IMR-90 (cell line): ENCODE measurements at regions not wholly inside any gene's neighbourhood (a gene's known extent, or its start where the extent isn't known, plus 50 kb on each side); places are given as distances from the start of the nearest gene placed in this dataset.

ENCODE experiments used
- ATAC-seq: fragments of 200-7000 bp; cut with Tn5 transposase; 2 replicates; pipeline ENCODE4 v1.9.1; 2020; ENCODE audit warnings: low read depth, mild to moderate bottlenecking, moderate library complexity
- BruUV-seq: library from RNA; stranded (reverse); fragments of 400-500 nt; replicated peaks from 2 replicates; lab custom pipeline; 2021; lab: Mats Ljungman, UMichigan
- CTCF ChIA-PET: fragments of 300-600 bp; formaldehyde crosslinking; extraction: SDS; loops from one replicate; lab custom pipeline; 2021; ENCODE audit warnings: antibody characterized with exemption; lab: Yijun Ruan, JAX
- POLR2A ChIA-PET: fragments of 300-600 bp; sonication (Branson Sonifier 250); formaldehyde crosslinking; loops from one replicate; lab custom pipeline; 2022; ENCODE audit warnings: antibody characterized with exemption; ENCODE audit not compliant: unreplicated experiment; lab: Charles Lee
- DNase-seq: peaks from one replicate; pipeline ENCODE4 v3.0.0; 2013
- H2AFZ ChIP-seq: replicated peaks from 2 replicates; pipeline ENCODE3; 2013; ENCODE audit warnings: low read length, mild to moderate bottlenecking; ENCODE audit not compliant: poor library complexity
- H2AK5ac ChIP-seq: 2 replicates; pipeline ENCODE4 v1.6.1; 2013; ENCODE audit warnings: low read depth, low read length, inconsistent platforms
- H2AK9ac ChIP-seq: replicated peaks from 2 replicates; pipeline ENCODE3; 2013; ENCODE audit warnings: mild to moderate bottlenecking, low read depth, low read length, moderate library complexity; ENCODE audit not compliant: poor library complexity
- H2BK120ac ChIP-seq: 2 replicates; pipeline ENCODE4 v1.6.1; 2013; ENCODE audit warnings: low read depth, low read length, inconsistent platforms
- H2BK15ac ChIP-seq: 3 replicates; pipeline ENCODE4 v1.6.1; 2013; ENCODE audit warnings: low read depth, low read length, inconsistent platforms
- H2BK20ac ChIP-seq: 2 replicates; pipeline ENCODE4 v1.6.1; 2013; ENCODE audit warnings: low read depth, mild to moderate bottlenecking, inconsistent platforms, low read length, moderate library complexity
- H2BK5ac ChIP-seq: 2 replicates; pipeline ENCODE4 v1.6.1; 2013; ENCODE audit warnings: mild to moderate bottlenecking, low read depth, low read length, inconsistent platforms; ENCODE audit not compliant: poor library complexity, severe bottlenecking
- H3K14ac ChIP-seq: replicated peaks from 2 replicates; pipeline ENCODE4 v1.6.1; 2013; ENCODE audit warnings: low read depth, low read length, inconsistent platforms
- H3K18ac ChIP-seq: 2 replicates; pipeline ENCODE4 v1.6.1; 2013; ENCODE audit warnings: low read depth, low read length, control low read depth
- H3K23ac ChIP-seq: 2 replicates; pipeline ENCODE4 v1.6.1; 2013; ENCODE audit warnings: low read depth, low read length, inconsistent platforms
- H3K27ac ChIP-seq: 2 replicates; pipeline ENCODE4 v1.5.1; 2013; ENCODE audit warnings: mild to moderate bottlenecking, control low read depth, low read length; ENCODE audit not compliant: insufficient read depth
- H3K27me3 ChIP-seq: 2 replicates; pipeline ENCODE4 v1.6.1; 2013; ENCODE audit warnings: low read length; ENCODE audit not compliant: control insufficient read depth, insufficient read depth
- H3K36me3 ChIP-seq: 2 replicates; pipeline ENCODE4 v1.6.1; 2013; ENCODE audit warnings: low read length, mixed read lengths; ENCODE audit not compliant: control insufficient read depth, insufficient read depth
- H3K4ac ChIP-seq: 2 replicates; pipeline ENCODE4 v1.6.1; 2013; ENCODE audit warnings: low read depth, low read length, inconsistent platforms
- H3K4me1 ChIP-seq: 2 replicates; pipeline ENCODE4 v1.6.1; 2013; ENCODE audit warnings: low read length, mixed read lengths; ENCODE audit not compliant: control insufficient read depth, insufficient read depth
- H3K4me2 ChIP-seq: 2 replicates; pipeline ENCODE4 v1.6.1; 2013; ENCODE audit warnings: low read depth, mild to moderate bottlenecking, control low read depth, low read length, moderate library complexity
- H3K4me3 ChIP-seq: 2 replicates; pipeline ENCODE4 v1.5.1; 2013; ENCODE audit warnings: low read depth, mild to moderate bottlenecking, control low read depth, low read length, moderate library complexity; ENCODE audit not compliant: insufficient read depth
- H3K56ac ChIP-seq: 2 replicates; pipeline ENCODE4 v1.6.1; 2013; ENCODE audit warnings: low read length, inconsistent platforms; ENCODE audit not compliant: insufficient read depth; ENCODE audit errors: extremely low read depth
- H3K79me1 ChIP-seq, 2 experiments: 2 replicates each; pipeline ENCODE4 v1.6.1; 2013; ENCODE audit warnings: low read length in 2 of 2, inconsistent platforms in 1 of 2, low read depth in 1 of 2
- H3K9ac ChIP-seq: 2 replicates; pipeline ENCODE4 v1.6.1; 2013; ENCODE audit warnings: low read depth, low read length, control low read depth
- H3K9me1 ChIP-seq: 2 replicates; pipeline ENCODE4 v1.6.1; 2013; ENCODE audit warnings: low read length, inconsistent platforms; ENCODE audit not compliant: insufficient read depth
- H3K9me3 ChIP-seq: 2 replicates; pipeline ENCODE4 v1.6.1; 2013; ENCODE audit warnings: low read length; ENCODE audit not compliant: control insufficient read depth, insufficient read depth
- H4K20me1 ChIP-seq: 2 replicates; pipeline ENCODE4 v1.6.1; 2013; ENCODE audit warnings: low read length, inconsistent platforms; ENCODE audit not compliant: insufficient read depth
- H4K5ac ChIP-seq: 2 replicates; pipeline ENCODE4 v1.6.1; 2013; ENCODE audit warnings: mild to moderate bottlenecking, low read depth, low read length, control low read depth
- H4K8ac ChIP-seq, 2 experiments: 2 replicates each; pipeline ENCODE4 v1.6.1; 2013; ENCODE audit warnings: low read depth in 2 of 2, low read length in 2 of 2, control low read depth in 1 of 2, inconsistent platforms in 1 of 2
- H4K91ac ChIP-seq: 2 replicates; pipeline ENCODE4 v1.6.1; 2013; ENCODE audit warnings: low read depth, low read length, inconsistent platforms; ENCODE audit not compliant: insufficient read depth
- CEBPB ChIP-seq: IDR thresholded peaks from 2 replicates; pipeline ENCODE4 v1.6.1; 2012; ENCODE audit warnings: low read depth, low read length, improper control_type of control experiment
- FOS ChIP-seq: fragments of 150-350 bp; IDR thresholded peaks from 2 replicates; pipeline ENCODE4 v1.6.1; 2016; ENCODE audit warnings: low read depth, low read length
- MAFK ChIP-seq: IDR thresholded peaks from 2 replicates; pipeline ENCODE4 v1.6.1; 2012; ENCODE audit warnings: low read depth, low read length, improper control_type of control experiment
- MAZ ChIP-seq: IDR thresholded peaks from 2 replicates; pipeline ENCODE4 v1.6.1; 2012; ENCODE audit warnings: low read depth, mild to moderate bottlenecking, low read length, improper control_type of control experiment, moderate library complexity, borderline replicate concordance
- RAD21 ChIP-seq: IDR thresholded peaks from 2 replicates; pipeline ENCODE4 v1.6.1; 2012; ENCODE audit warnings: low read length, improper control_type of control experiment
- WGBS, 2 experiments: methylation state at CpG; one replicate each; pipeline versions ENCODE4 v1.1.5 to v1.1.7; 2013; ENCODE audit warnings: missing lambda C conversion rate in 2 of 2; ENCODE audit not compliant: insufficient read length in 1 of 2; ENCODE audit errors: extremely low coverage in 2 of 2; 5-methylcytosine and 5-hydroxymethylcytosine counted together
- dilution Hi-C: fragments of 300-500 bp; cut with HindIII; formaldehyde crosslinking; loops from one replicate; pipeline ENCODE4 v1.14.3; 2018; ENCODE audit warnings: low sequenced_read_pairs; ENCODE audit not compliant: unreplicated experiment
- in situ Hi-C: fragments of 300-500 bp; cut with MboI; formaldehyde crosslinking; loops from 3 replicates; pipeline ENCODE4 v1.14.3; 2019; ENCODE audit warnings: low sequenced_read_pairs, inconsistent platforms, mixed read lengths
- intact Hi-C: fragments of 100-400 bp; cut with micrococcal nuclease; formaldehyde crosslinking; loops from 2 replicates; pipeline ENCODE4 v1.10.0; 2022

GRCh38 chr13:44051918-44052675 lies 172.4 kb downstream of the LACC1 start (continued):
- peak; percentile 39; the same call in 1 of the 2 replicates for TF ChIP-seq FOS
- no peak for TF ChIP-seq MAFK
- TF ChIP-seq MAZ: no peak

DNA sequence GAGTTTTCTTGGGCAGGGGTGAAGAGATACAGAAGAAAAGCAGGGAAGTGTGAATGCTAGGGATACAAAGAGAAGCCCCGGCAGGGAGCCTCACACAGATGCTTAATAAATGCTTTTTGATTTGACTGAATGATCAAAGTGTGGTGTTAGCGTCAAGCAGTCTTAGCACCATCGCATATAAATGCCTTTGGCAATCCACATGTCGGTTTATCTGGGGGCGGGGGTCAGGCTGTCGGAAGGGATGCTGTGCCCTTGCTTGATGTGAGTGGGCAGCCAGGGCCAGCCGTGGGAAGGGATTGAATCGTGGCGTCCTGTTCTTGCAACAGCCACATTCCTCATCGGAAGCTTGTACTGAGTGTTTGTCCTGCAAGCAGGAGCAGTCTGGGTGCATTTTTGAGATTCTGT lies 173.1 kb downstream of the LACC1 start:
- H3K4ac ChIP-seq: peak overlapping the region; percentile 65
- CTCF ChIA-PET: interaction anchor here (1.0 kb wide), 2 partner anchors 139 to 145 kb away, joined by 3 to 5 read pairs; no protein-coding TSS in a partner anchor
- H3K36me3 ChIP-seq: no peaks in the 10 kb centered on the region
- peak overlapping the region; percentile 71 for H2BK120ac ChIP-seq
- no peak overlapping the region for H2AK9ac ChIP-seq
- in situ Hi-C loops: loop anchor here (5.0 kb wide), 1 partner anchor 385 kb away; no protein-coding TSS in a partner anchor
- peak overlapping the region; percentile 45; the same call in 1 of the 2 replicates for H2BK20ac ChIP-seq
- peak overlapping the region; percentile 58 for H3K4me2 ChIP-seq
- H3K27ac ChIP-seq: peak overlapping the region; percentile 5; the same call in 1 of the 2 replicates
- BruUV-seq: no TSS peak
- H3K9me1 ChIP-seq: peaks cover 6% of the 10 kb centered on the region; the same call in 1 of the 2 replicates
- H3K23ac ChIP-seq: peak overlapping the region; percentile 35; the same call in 1 of the 2 replicates
- DNase-seq (peak; percentile 65), ATAC-seq (peak; percentile 76)
- H3K56ac ChIP-seq: peak overlapping the region; percentile 29; the same call in 1 of the 2 replicates
- H4K20me1 ChIP-seq: no peaks in the 10 kb centered on the region
- H4K91ac ChIP-seq: peak overlapping the region; percentile 62
- POLR2A ChIA-PET: no interaction called here
- intact Hi-C loops: loop anchor here (5.0 to 10.0 kb wide), 3 partner anchors 75 to 920 kb away; no protein-coding TSS in a partner anchor
- H3K18ac ChIP-seq: peak overlapping the region; percentile 38
- no peak overlapping the region for H2AK5ac ChIP-seq
- peak overlapping the region; percentile 72; the same call in 2 of the 3 replicates for H2BK15ac ChIP-seq
- WGBS, 2 experiments: 15% methylated on average over 6 of the region's 10 CpGs; no CpG with 5 or more reads in 1 of the 2 experiments
- peaks cover 1% of the 10 kb centered on the region for H3K27me3 ChIP-seq
- H3K9me3 ChIP-seq: no peaks in the 10 kb centered on the region
- dilution Hi-C loops: no loop called here
- peaks cover 13% of the 10 kb centered on the region for H3K4me1 ChIP-seq
- H4K8ac ChIP-seq: peak overlapping the region; percentile 49 to 53; a peak in 3 of 4 replicates
- peak overlapping the region; percentile 64 for H3K14ac ChIP-seq
- no peak overlapping the region for H3K4me3 ChIP-seq
- H2BK5ac ChIP-seq: no peak overlapping the region
- no peak overlapping the region for H3K9ac ChIP-seq
- no peaks in the 10 kb centered on the region for H3K79me1 ChIP-seq
- TF ChIP-seq RAD21 (no peak), CEBPB (peak; percentile 88)
- peak overlapping the region; percentile 28; the same call in 1 of the 2 replicates for H4K5ac ChIP-seq
- peak overlapping the region; percentile 86 for H2AFZ ChIP-seq
